Liver (tissue), 8 donors: ENCODE measurements at regions not wholly inside any gene's neighbourhood (a gene's known extent, or its start where the extent isn't known, plus 50 kb on each side); places are given as distances from the start of the nearest gene placed in this dataset.

ENCODE experiments used
- DNase-seq: peaks from one replicate; pipeline ENCODE4 v3.0.0-alpha.2; 2017; ENCODE audit warnings: low spot score
- H3K27ac ChIP-seq, 2 donors: one replicate each; pipeline ENCODE4 v1.7.0; 2013; ENCODE audit warnings: inconsistent platforms in 2 of 2, low read length in 2 of 2, control low read depth in 1 of 2, low read depth in 1 of 2, mild to moderate bottlenecking in 1 of 2
- H3K27me3 ChIP-seq, 4 donors: one replicate each; pipeline versions ENCODE4 v1.6.1 to v1.7.0; 2013; ENCODE audit warnings: low read length in 3 of 4, inconsistent platforms in 1 of 4, mild to moderate bottlenecking in 1 of 4, moderate library complexity in 1 of 4; ENCODE audit not compliant: control insufficient read depth in 4 of 4, insufficient read depth in 4 of 4
- H3K36me3 ChIP-seq, 4 donors: one replicate each; pipeline versions ENCODE4 v1.6.1 to v1.7.0; 2013; ENCODE audit warnings: low read length in 3 of 4, mild to moderate bottlenecking in 3 of 4, low read depth in 1 of 4, moderate library complexity in 1 of 4; ENCODE audit not compliant: control insufficient read depth in 4 of 4, insufficient read depth in 3 of 4
- H3K4me1 ChIP-seq, 4 donors: one replicate each; pipeline versions ENCODE4 v1.6.1 to v1.7.0; 2013; ENCODE audit warnings: low read length in 3 of 4, mild to moderate bottlenecking in 3 of 4, moderate library complexity in 1 of 4; ENCODE audit not compliant: control insufficient read depth in 4 of 4, insufficient read depth in 4 of 4
- H3K4me3 ChIP-seq, 3 donors: one replicate each; pipeline versions ENCODE4 v1.6.1 to v1.7.0; 2013; ENCODE audit warnings: low read length in 3 of 3, control low read depth in 1 of 3, low read depth in 1 of 3, mild to moderate bottlenecking in 1 of 3
- H3K9ac ChIP-seq, 2 donors: one replicate each; pipeline ENCODE4 v1.7.0; 2013; ENCODE audit warnings: low read length in 2 of 2, mild to moderate bottlenecking in 2 of 2, moderate library complexity in 2 of 2, control low read depth in 1 of 2, low read depth in 1 of 2
- H3K9me3 ChIP-seq, 4 donors: one replicate each; pipeline versions ENCODE4 v1.6.1 to v1.7.0; 2013; ENCODE audit warnings: low read length in 3 of 4; ENCODE audit not compliant: control insufficient read depth in 4 of 4
- EGR1 ChIP-seq, 2 donors: IDR thresholded peaks; 2 replicates each; pipeline ENCODE4 v1.6.1; 2016 to 2018; ENCODE audit warnings: antibody characterized with exemption in 2 of 2, low read depth in 2 of 2
- FOXA1 ChIP-seq: IDR thresholded peaks from 2 replicates; pipeline ENCODE4 v1.6.1; 2016; ENCODE audit warnings: antibody characterized with exemption
- FOXA2 ChIP-seq: IDR thresholded peaks from 2 replicates; pipeline ENCODE4 v1.6.1; 2016; ENCODE audit warnings: antibody characterized with exemption
- GABPA ChIP-seq, 2 donors: IDR thresholded peaks in 1 of 2; conservative IDR thresholded peaks in 1 of 2; 2 replicates each; pipeline ENCODE4 v1.6.1; 2016; ENCODE audit warnings: antibody characterized with exemption in 2 of 2, mild to moderate bottlenecking in 1 of 2, moderate library complexity in 1 of 2
- HNF4A ChIP-seq, 2 donors: conservative IDR thresholded peaks; 2 replicates each; pipeline ENCODE4 v1.6.1; 2016; ENCODE audit warnings: antibody characterized with exemption in 2 of 2, mild to moderate bottlenecking in 2 of 2
- HNF4G ChIP-seq: IDR thresholded peaks from 2 replicates; pipeline ENCODE4 v1.6.1; 2016; ENCODE audit warnings: antibody characterized with exemption
- JUND ChIP-seq, 2 donors: IDR thresholded peaks; 2 replicates each; pipeline ENCODE4 v1.6.1; 2016; ENCODE audit warnings: antibody characterized with exemption in 2 of 2
- NR2F2 ChIP-seq: IDR thresholded peaks from 2 replicates; pipeline ENCODE4 v1.6.1; 2016; ENCODE audit warnings: antibody characterized with exemption
- RAD21 ChIP-seq, 2 donors: IDR thresholded peaks; 2 replicates each; pipeline ENCODE4 v1.6.1; 2016; ENCODE audit warnings: antibody characterized with exemption in 2 of 2, mild to moderate bottlenecking in 2 of 2
- RXRA ChIP-seq, 2 donors: IDR thresholded peaks; 2 replicates each; pipeline ENCODE4 v1.6.1; 2017 to 2018; ENCODE audit warnings: antibody characterized with exemption in 2 of 2, mild to moderate bottlenecking in 1 of 2
- SP1 ChIP-seq: IDR thresholded peaks from 2 replicates; pipeline ENCODE4 v1.6.1; 2018; ENCODE audit warnings: antibody characterized with exemption, mild to moderate bottlenecking
- TAF1 ChIP-seq: conservative IDR thresholded peaks from 2 replicates; pipeline ENCODE4 v1.6.1; 2016; ENCODE audit warnings: antibody characterized with exemption, mild to moderate bottlenecking
- YY1 ChIP-seq: IDR thresholded peaks from 2 replicates; pipeline ENCODE4 v1.6.1; 2016; ENCODE audit warnings: antibody characterized with exemption, mild to moderate bottlenecking
- WGBS: extraction: QIAGEN DNeasy Blood & Tissue Kit; methylation state at CpG from one replicate; pipeline ENCODE4 v1.1.7; 2013; 5-methylcytosine and 5-hydroxymethylcytosine counted together
- TF ChIP-seq, protein P1 (sequence below): IDR thresholded peaks from 2 replicates; pipeline ENCODE4 v1.6.1; 2016; ENCODE audit warnings: antibody characterized with exemption
- TF ChIP-seq, protein P2 (sequence below): IDR thresholded peaks from 2 replicates; pipeline ENCODE4 v1.6.1; 2016; ENCODE audit warnings: antibody characterized with exemption
- TF ChIP-seq, protein P3 (sequence below): IDR thresholded peaks from 2 replicates; pipeline ENCODE4 v1.6.1; 2016; ENCODE audit warnings: antibody characterized with exemption, mild to moderate bottlenecking
- TF ChIP-seq, protein P4 (sequence below): fragments of 150-350 bp; IDR thresholded peaks from 2 replicates; pipeline ENCODE4 v1.5.1; 2017; ENCODE audit warnings: improper control_type of control experiment, low read depth, low read length; ENCODE audit not compliant: missing input control
- TF ChIP-seq, protein P5 (sequence below): IDR thresholded peaks from 2 replicates; pipeline ENCODE4 v1.6.1; 2016; ENCODE audit warnings: antibody characterized with exemption
- donor health status: healthy.
- donor health status: healthy.
- donor health status: healthy.
- donor health status: healthy.
- donor health status: healthy.

- H3K4me1 ChIP-seq = no peaks in the 10 kb centered on the region
- no peak overlapping the region for H3K9ac ChIP-seq
- H3K27ac ChIP-seq = no peak overlapping the region
- H3K4me3 ChIP-seq = no peak overlapping the region
- DNase-seq = no peak
- no peaks in the 10 kb centered on the region for H3K9me3 ChIP-seq
- TF ChIP-seq, protein P1, sequence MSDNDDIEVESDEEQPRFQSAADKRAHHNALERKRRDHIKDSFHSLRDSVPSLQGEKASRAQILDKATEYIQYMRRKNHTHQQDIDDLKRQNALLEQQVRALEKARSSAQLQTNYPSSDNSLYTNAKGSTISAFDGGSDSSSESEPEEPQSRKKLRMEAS = no peak
- TF ChIP-seq HNF4G = no peak
- 58% methylated on average over 3 of the region's 3 CpGs for WGBS
- no peaks in the 10 kb centered on the region for H3K36me3 ChIP-seq
- H3K27me3 ChIP-seq = no peaks in the 10 kb centered on the region
Observed at GRCh38 chr12:107167756-107168155, 74.4 kb upstream of the CRY1 start.

DNA sequence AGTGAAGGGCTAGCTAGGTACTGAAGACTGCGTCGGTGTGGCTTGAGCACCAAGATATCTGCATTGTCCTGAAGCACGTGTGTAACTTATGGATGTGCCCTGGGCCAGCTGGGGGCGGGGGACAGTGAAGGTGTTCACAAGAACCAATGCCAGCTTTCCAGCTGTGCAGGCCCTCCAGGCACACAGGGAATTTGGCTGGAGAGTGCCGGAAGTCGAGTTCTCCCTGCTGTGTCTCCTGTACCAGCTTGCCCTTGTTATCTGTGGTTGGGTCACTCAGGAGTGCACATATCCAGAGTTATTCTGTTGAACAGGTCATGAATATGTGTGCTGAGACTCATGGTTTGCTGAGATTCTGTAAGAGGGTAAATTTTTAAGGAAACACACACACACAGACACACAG, 75.9 kb upstream of the CRY1 start:
- Histone ChIP-seq H3K9me3 (no peaks in the 10 kb centered on the region), H3K9ac (no peak overlapping the region), H3K4me3 (no peak overlapping the region), H3K27ac (no peak overlapping the region), H3K4me1 (no peaks in the 10 kb centered on the region), H3K27me3 (no peaks in the 10 kb centered on the region), H3K36me3 (no peaks in the 10 kb centered on the region)
- 77% methylated on average over 6 of the region's 6 CpGs for WGBS
- TF ChIP-seq FOXA1 (no peak), YY1 (no peak), FOXA2 (no peak), GABPA (IDR thresholded peaks at IDR 0.05 in 1 of 2, conservative IDR thresholded peaks at IDR 0.05 in 1 of 2) (no peak), HNF4A (conservative IDR thresholded peaks at IDR 0.05) (no peak), SP1 (no peak), NR2F2 (no peak), EGR1 (IDR thresholded peaks at IDR 0.05; ENCODE audit: low read depth in 2 of 2) (no peak), HNF4G (no peak), RXRA (IDR thresholded peaks at IDR 0.05) (no peak), RAD21 (IDR thresholded peaks at IDR 0.05) (no peak), TAF1 (no peak), JUND (IDR thresholded peaks at IDR 0.05) (no peak)
- TF ChIP-seq, protein P2, sequence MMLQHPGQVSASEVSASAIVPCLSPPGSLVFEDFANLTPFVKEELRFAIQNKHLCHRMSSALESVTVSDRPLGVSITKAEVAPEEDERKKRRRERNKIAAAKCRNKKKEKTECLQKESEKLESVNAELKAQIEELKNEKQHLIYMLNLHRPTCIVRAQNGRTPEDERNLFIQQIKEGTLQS = no peak
- TF ChIP-seq, protein P3, sequence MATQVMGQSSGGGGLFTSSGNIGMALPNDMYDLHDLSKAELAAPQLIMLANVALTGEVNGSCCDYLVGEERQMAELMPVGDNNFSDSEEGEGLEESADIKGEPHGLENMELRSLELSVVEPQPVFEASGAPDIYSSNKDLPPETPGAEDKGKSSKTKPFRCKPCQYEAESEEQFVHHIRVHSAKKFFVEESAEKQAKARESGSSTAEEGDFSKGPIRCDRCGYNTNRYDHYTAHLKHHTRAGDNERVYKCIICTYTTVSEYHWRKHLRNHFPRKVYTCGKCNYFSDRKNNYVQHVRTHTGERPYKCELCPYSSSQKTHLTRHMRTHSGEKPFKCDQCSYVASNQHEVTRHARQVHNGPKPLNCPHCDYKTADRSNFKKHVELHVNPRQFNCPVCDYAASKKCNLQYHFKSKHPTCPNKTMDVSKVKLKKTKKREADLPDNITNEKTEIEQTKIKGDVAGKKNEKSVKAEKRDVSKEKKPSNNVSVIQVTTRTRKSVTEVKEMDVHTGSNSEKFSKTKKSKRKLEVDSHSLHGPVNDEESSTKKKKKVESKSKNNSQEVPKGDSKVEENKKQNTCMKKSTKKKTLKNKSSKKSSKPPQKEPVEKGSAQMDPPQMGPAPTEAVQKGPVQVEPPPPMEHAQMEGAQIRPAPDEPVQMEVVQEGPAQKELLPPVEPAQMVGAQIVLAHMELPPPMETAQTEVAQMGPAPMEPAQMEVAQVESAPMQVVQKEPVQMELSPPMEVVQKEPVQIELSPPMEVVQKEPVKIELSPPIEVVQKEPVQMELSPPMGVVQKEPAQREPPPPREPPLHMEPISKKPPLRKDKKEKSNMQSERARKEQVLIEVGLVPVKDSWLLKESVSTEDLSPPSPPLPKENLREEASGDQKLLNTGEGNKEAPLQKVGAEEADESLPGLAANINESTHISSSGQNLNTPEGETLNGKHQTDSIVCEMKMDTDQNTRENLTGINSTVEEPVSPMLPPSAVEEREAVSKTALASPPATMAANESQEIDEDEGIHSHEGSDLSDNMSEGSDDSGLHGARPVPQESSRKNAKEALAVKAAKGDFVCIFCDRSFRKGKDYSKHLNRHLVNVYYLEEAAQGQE = no peak
- TF ChIP-seq, protein P4, sequence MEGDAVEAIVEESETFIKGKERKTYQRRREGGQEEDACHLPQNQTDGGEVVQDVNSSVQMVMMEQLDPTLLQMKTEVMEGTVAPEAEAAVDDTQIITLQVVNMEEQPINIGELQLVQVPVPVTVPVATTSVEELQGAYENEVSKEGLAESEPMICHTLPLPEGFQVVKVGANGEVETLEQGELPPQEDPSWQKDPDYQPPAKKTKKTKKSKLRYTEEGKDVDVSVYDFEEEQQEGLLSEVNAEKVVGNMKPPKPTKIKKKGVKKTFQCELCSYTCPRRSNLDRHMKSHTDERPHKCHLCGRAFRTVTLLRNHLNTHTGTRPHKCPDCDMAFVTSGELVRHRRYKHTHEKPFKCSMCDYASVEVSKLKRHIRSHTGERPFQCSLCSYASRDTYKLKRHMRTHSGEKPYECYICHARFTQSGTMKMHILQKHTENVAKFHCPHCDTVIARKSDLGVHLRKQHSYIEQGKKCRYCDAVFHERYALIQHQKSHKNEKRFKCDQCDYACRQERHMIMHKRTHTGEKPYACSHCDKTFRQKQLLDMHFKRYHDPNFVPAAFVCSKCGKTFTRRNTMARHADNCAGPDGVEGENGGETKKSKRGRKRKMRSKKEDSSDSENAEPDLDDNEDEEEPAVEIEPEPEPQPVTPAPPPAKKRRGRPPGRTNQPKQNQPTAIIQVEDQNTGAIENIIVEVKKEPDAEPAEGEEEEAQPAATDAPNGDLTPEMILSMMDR = no peak
- TF ChIP-seq, protein P1 = no peak
- TF ChIP-seq, protein P5, sequence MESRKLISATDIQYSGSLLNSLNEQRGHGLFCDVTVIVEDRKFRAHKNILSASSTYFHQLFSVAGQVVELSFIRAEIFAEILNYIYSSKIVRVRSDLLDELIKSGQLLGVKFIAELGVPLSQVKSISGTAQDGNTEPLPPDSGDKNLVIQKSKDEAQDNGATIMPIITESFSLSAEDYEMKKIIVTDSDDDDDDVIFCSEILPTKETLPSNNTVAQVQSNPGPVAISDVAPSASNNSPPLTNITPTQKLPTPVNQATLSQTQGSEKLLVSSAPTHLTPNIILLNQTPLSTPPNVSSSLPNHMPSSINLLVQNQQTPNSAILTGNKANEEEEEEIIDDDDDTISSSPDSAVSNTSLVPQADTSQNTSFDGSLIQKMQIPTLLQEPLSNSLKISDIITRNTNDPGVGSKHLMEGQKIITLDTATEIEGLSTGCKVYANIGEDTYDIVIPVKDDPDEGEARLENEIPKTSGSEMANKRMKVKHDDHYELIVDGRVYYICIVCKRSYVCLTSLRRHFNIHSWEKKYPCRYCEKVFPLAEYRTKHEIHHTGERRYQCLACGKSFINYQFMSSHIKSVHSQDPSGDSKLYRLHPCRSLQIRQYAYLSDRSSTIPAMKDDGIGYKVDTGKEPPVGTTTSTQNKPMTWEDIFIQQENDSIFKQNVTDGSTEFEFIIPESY = no peak
- DNase-seq = no peak
